IPS-NIHi7 (cell line): ENCODE measurements at regions not wholly inside any gene's neighbourhood (a gene's known extent, or its start where the extent isn't known, plus 50 kb on each side); places are given as distances from the start of the nearest gene placed in this dataset.
A peak's percentile ranks its signal among the peaks of the same experiment; 100 is the strongest.

ENCODE experiments used
- DNase-seq: peaks from one replicate; pipeline ENCODE4 v3.0.0; 2012; ENCODE audit warnings: mixed read lengths; ENCODE audit errors: extremely low spot score

DNA sequence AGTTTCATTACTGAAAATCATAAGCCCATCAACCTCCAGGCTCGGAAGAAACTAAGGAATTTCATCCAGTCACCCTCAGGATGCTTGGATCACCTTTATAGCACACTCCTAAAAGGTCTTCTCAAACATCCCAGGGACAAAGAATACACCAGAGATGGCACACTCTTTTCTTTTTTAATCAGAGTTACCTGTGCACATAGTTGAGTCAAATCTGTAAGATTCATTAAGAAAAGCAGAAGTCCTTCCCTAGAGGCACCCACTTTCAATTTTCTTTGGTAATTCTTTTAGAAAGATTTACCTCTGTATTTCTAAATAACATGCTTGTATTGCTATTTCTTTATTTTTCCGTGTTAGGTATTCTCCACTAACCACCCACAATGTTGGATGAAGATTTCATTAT lies 50.6 kb upstream of the IL6 start:
- DNase-seq: no peak

DNA sequence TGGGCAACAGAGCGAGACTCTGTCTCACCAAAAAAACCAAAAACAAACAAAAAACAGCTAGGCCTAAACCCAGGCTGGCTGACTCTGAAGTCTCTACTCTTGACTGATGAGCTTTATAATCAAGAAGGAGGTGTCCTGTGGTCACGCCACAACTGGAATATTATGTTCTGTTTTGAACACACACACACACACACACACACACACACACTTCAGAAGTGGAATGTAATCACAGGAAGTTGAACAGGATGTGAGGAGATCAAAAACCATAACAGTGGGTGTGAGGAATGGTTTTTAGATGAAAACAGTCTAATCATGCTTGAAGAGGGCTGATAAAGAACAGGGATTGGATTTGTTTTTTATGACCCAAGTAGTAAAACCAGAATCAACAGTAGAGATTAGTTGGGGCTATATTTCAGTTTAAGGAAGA lies 51.1 kb upstream of the IL6 start:
- DNase-seq: no peak

DNA sequence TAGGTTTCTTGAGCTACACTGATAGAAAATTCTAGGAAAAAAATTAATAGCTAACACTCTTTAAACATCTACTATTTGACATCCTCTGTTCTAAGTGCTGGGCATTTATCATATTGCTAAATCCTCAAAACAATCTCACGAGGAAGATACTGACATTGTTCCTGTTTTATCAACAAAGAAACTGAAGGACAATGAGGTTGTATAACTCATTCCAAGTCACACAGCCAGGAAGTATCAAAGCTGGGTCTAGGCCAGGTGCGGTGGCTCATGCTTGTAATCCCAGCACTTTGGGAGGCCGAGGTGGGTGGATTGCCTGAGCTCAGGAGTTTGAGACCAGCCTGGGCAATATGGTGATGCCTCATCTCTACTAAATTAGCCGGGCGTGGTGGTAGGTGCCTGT lies 51.6 kb upstream of the IL6 start:
- DNase-seq: no peak

DNA sequence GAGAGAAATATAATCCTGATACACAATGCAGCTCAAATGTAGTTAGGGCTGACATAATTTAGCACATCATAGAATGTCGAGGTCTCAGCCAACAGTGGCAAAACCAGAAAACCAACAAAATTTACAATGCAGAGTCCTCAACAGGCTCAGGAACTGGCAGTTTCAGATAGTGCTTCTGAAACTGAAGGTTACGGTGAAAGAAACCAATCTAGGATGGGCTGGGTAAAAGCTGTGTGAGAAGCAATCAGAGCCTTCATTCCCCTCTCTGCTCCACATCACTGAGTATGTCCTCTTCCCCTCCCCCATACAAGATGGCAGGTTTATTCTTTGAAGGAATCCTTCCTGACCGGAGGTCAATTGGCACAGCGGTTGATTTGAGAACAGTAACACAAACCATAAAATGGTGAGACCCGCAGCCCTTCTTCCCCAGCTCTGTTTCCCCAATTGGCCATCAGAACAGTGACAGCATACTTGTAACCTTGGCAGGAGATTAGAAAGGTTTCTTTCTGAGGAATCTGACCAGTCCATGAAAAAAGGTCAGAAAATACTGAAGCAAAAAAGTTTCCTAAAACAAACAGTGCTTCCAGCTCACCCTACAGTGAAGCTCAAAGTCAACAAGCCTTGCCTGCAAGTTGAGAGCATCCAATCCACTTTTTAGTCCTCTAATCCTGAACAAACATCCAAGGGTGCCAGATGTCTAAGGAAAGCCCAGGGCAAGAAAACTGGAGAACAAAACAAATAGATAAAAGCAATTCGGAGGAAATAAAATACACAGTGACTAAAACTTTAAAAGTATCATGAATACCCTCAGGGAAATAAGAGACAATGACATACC lies 53.9 kb upstream of the IL6 start:
- DNase-seq: no peak

DNA sequence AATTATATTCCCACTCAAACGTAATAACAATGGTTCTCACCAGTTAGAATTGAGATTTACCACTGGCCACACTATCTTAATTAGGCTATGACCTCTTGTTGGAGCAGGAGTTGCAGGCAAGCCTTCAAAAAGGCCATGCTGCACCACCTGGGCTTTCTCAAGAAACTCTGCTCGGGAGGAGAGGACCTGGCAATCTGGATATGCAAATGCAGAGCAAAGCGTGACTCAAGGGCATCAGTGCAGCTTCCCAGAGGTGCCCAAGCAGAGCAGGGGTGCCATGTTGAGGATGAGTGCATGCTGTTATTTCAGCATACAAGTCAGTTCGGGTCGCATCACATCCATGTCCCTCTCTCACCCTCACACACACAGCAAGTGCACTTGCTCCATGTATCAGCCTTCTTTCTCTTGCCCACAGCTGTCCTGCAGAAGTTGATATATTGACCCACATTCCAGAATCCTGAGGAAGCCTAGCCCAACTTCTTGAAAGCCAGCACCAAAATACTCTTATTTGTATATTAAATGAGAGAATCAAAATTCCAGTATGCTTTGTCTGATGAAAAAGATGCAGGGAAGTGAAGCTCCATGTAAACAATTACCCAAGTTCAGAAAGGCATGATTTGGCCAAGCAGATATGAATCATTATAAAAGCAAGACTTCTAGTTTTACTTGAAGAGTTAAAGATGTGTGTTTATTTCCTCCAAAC lies 55.7 kb upstream of the IL6 start:
- no peak for DNase-seq

DNA sequence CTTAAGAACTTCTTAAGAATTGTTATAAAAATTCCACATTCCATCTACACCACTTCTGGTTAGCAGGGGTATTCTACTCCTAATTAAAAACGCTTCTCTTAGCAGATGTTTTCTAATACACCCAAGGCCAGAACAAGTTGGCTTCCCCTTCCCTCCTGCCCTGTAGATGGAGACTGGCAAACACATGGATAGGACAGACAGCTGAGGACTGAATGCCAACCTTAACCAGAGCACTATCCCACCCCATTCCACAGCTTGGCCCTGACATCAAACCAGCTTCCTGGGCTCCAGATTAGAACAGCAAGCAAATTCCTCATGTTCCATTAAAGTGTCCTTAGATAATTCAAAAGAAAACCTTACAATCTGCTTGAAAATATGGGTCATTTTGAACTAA lies 56.6 kb upstream of the IL6 start:
- DNase-seq: no peak

DNA sequence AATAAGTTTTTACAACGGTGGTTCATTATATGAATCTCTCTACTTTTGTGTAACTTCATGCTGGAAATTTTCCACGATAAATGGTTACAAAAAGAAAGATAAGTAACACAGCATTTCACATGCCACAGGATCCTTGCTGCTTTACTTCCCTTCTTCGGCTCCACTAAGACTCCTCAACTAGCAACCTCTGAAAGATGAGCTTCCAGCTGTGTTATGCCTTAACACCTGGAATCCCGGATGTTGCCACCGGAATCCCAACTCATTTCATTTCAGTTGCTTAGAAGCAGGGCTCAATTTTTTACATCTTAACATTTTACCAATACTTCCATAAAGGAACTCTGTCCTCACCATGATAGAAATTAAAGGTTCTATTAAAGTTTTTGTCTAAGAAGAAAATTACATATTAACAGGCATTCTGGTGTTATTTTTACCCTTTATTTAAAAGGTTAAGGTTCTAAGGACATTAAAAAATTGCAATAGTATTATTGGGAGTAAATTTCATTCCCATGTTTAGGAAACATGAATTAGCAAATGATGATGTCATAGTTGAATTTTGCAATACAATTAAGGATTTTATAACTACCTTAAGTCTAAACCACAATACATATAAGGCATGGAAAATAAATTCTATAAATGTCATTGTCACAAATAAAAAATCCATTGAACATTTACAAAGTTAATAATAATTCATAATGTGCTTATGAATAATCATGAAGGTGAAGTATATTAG lies 57.1 kb upstream of the IL6 start:
- DNase-seq: no peak

DNA sequence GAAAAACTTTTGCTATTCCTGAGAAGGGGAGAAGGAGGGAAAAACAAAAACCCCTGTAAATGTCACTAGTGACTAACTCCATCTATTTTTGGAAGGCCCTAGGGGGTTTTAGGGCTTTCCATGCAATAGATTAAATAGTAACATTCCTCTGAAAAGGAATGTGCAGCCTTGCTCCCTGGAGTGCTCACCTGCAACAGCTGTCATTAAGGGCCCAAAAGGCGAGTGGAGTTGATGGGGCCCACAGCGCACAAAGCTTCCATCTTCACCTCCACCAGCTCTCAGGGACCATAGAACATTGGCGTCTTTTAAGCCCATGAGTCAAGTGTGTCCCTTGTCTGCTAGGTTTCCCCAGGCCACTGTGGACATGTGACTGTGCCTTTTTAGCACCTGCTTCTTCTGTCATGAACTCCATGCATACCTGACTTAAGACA lies 58.0 kb upstream of the IL6 start:
- peak; percentile 31 for DNase-seq

DNA sequence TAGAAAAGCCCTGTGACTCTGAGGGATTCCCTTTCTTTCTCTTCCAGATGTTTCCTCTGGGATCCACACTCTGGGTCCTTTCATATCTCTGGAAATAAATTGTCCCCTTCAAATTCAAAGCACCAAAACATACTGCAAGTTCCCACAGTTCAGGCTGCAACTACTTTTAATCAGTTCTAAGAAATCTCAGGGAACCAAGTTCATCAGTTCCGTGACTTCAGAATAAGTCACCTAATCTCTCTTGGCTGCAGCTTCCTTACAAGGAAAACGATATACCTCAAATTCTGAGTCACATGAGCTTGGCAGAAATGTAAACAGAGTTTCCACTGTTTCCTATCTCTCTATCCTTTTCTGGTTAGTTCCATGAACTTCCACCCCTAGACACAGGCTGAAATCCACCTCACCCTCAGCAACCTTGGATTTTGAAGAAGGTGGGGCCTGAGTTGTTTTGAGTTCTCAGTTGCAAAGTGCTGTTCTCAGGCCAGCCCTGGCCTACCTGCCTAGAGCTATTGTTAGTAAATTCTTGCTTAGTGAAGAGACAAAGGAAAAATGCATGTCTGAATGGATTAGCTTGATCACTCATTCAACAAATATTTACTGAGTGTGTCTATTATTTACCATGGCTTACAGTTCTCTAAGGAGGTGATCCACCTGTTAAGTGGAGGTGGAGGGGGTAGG lies 59.3 kb upstream of the IL6 start:
- peak; percentile 54 for DNase-seq

DNA sequence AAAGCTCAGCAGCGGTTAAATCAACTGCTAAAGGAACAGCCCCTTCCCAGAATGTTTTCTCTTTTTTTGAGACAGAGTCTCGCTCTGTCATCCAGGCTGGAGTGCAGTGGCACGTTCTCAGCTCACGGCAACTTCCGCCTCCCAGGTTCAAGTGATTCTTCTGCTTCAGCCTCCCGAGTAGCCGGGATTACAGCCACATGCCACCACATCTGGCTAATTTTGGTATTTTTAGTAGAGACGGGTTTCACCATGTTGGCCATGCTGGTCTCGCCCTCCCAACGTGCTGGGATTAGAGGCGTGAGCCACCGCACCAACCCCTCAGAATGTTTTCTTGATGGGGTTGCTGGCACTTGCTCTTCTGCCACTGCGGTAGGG lies 59.8 kb upstream of the IL6 start:
- DNase-seq: no peak

DNA sequence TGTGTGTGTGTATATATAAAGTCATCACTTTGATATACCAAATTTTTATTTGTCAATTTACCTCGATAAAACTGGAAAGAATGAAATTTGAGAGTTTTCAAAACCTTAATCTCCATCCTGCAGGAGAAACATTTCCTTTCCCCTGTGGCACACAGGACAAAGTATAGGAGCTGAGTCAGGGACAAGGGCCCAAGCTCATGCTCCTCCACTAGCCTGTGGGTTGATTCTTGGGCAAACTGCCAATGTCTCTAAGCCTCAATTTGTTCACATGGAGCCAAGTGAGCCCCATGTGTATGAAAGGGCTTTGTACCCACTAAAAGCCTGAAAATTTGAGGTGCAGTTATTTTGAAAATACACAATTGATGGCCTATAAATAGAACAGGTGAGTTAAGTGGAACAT lies 60.3 kb upstream of the IL6 start:
- DNase-seq: no peak

DNA sequence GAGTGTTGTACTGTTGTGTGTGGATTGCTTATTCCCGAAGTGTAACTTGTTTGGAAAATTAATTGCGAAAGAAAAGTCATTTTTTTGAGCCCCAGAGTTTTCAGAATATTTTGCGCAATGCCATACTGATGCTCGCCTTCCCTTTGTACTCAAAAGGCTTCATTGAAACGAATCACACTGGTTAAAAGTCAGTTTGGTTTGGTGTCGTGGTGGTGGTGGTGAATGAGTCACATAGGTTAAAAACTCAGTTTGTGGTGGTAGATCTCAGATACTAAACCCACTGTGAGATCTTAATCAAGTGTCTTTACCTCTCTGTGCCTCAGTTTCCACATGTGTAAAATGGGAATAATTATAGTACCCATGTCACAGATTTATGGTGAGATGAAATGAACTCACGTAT lies 61.1 kb upstream of the IL6 start:
- no peak for DNase-seq

DNA sequence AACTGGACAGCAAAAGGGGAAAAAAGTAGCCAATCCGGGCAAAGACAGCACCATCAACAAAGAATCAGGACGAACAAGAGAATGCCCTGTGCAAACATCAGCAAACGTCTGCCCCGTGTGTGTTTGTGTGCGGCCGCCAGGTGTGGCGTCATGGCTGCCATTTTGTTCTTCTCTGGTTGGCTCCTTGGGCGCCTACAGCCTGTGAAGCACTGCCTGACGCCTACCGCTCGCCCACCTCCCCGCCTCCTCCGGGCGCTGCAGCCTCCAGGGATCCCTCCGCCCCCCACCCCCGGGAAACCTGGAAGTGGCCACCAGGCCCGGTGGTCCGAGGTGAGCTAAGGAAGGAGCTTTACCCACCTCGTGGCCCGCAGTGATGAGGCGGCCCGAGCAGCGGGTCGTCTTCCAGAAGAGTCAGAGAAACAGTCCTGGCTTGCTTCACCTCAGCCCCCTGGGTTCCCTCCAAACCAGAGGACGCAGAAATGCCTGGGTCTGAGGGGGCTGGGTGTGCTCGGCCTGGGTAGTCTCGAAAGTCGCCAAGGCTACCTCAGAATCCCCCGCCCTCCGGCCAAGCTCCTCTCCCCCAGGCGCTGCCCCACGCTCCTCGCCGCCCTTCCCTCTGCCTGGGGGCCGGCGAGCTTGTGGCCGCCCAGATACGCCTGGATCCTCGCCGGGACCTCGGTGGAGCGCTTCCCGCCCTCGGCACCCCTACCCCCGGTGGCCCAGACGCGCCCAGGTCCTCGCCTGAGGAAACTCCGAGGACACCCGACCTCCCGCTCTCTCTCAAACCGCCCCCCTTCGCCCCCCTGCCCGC lies 61.8 kb upstream of the IL6 start:
- no peak for DNase-seq

DNA sequence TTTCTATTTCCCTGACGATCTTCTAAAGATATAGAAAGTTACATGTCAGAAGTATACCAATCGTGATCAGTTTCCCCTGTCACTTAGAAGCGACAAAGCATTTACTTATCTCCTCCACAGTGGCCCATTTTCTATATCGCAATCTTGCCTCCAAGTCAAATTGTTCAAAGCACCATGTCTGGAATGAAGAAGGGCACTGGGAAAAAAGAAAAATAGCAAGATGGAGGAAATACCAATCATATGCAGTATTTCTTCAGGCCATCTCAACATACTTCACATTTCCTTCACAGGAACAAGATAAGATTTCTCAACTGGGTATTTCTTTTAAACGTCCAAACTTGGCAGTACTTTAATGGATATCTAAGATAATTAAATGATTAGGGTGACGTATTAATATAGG lies 63.3 kb upstream of the IL6 start:
- DNase-seq: no peak

DNA sequence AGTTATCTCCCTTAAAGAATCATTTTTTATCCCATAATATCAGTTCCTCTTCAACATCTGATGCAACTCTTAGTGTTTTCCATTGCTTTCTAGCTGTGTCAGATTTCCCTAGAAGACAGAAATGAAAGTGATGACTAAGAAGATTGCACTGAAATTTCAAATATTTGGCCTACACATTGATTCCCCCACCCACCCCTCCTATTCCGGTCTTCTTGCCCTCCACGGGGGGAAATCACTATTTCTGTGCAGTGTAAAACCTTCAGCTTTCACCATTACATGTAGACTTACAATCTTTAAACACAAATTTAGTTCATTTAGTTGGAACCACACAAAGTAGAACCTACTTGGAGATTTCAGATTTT lies 63.7 kb upstream of the IL6 start:
- no peak for DNase-seq

DNA sequence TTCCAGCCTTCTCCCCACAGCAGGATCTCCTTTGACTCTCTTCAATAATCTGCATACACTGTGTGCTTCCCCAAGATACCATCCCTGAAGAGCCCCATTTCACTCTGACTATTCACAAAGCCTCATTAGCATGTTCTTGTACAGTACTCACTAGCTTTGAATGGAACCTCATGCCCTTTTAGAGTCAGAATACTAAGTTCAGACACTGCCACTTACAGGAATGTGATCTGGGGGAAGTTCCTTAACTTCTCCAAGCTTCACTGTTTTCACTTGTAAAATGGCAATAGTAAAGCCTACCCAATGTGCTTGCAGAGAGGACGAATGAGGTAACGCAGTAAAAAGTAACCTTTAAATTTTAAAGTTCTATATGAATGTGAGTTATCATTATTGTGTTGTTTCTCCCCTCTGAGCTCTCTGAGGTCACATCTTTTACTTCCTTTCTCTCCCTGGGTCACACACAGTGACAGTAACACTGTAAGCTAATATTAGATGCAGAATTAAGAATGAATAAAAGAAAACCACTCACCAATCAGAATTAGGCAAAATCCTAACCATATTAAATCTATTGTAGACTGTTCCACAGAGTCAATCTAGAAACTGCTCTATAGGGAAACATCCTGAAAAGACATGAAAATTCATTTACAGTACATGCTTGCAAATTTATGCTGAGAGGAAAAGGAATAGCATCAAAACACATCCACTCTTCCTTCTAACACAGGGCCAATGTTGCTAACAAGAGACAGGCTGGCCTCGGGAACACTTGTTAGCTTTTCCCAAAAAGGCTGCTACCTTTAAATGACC lies 64.2 kb upstream of the IL6 start:
- no peak for DNase-seq

DNA sequence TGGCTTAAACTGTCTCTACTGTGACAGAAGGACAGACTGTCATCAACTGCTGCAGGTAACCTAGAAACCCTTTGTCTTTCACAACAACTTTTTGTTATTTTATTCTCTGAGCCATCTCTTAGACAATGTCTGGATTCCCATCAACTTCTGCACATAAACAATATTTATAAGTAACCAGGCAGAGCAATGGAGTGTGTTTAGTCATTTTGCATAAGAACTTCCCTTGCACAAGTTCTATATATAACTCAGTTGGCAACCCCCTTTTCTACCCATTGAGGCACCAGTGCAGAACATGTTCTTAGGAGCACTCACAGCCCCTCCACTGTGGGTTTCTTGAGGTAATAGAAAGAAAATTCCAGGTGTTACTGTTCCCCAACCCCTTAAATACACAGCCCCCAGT lies 65.0 kb upstream of the IL6 start:
- DNase-seq: no peak

DNA sequence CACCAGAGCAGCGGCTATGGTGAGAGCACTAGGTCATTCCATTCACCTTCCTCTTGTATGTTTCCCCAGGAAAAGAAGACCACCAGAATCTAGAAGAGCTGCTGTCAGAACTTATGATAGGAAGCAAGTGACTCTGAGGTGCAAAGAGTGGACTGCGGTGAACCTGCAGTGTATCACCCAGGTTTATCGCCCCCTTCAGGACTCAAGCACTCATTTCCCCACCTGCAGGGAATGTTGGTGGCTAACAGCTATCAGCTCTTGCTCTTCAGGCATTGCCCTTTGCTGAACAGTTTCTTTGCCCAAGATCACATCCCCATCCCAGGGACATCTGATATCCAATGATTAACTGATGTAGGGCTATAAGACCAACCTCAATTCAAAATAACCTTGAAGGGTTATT lies 66.3 kb upstream of the IL6 start:
- DNase-seq: peak; percentile 66

DNA sequence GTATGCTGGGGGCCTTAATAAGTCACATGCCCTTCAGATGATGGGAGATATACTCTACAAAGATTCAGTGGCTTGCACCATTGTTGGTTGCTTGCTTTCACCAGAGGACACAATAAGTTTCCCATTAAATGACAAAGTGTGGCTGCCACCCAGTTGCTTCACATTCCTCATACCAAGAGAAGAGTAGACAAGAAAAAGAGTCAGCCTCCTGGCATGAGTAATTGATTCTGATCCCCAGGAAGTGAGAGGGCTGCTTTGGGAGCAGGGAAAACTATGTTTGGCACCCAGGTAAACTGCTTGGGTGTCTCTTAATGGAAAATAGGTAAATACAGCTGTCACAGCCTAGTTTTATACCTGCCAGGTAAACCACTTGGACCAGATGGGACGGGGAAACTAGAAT lies 66.7 kb upstream of the IL6 start:
- DNase-seq: no peak

DNA sequence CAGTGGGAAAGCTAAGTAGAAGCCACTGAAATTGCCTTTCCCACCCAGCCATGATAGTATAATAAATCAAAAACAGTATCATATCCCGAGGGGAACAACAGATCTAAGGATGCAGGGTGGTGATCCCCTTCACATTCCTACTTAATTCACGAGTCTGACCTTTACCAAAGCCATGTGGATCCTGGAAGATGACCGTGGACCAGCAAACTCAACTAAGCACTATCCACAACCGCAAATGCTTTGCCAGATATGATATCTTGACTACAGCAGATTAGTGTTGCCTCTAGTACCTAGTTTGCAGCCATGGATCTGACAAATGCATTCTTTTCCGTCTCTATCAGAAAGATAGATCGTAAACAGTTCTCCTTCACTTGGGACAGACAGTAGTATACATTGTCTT lies 67.3 kb upstream of the IL6 start:
- DNase-seq: no peak

DNA sequence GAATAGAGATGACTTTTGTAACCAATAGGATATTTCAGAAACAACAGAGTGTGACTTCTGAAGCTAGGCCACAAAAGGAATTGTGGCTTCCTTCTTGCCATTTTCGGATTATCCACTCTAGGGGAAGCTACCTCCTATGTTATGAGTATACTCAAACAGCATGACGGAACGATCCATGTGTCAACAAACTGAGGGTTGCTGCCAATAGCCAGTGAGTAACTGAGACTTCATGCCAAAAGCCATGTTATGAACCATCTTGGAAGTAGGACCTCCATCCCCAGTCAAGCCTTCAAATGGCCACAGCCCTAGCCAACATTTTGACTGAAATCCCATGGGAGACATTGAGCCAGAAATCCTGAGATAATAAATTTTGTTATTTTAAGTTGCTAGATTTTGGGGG lies 69.0 kb upstream of the IL6 start:
- no peak for DNase-seq
